IMR-90 (cell line): ENCODE measurements at regions not wholly inside any gene's neighbourhood (a gene's known extent, or its start where the extent isn't known, plus 50 kb on each side); places are given as distances from the start of the nearest gene placed in this dataset.

Experiments
- ATAC-seq: fragments of 200-7000 bp; cut with Tn5 transposase; 2 replicates; pipeline ENCODE4 v1.9.1; 2020; ENCODE audit warnings: low read depth, mild to moderate bottlenecking, moderate library complexity
- BruUV-seq: library from RNA; stranded (reverse); fragments of 400-500 nt; replicated peaks from 2 replicates; lab custom pipeline; 2021; lab: Mats Ljungman, UMichigan
- CTCF ChIA-PET: fragments of 300-600 bp; formaldehyde crosslinking; extraction: SDS; loops from one replicate; lab custom pipeline; 2021; ENCODE audit warnings: antibody characterized with exemption; lab: Yijun Ruan, JAX
- POLR2A ChIA-PET: fragments of 300-600 bp; sonication (Branson Sonifier 250); formaldehyde crosslinking; loops from one replicate; lab custom pipeline; 2022; ENCODE audit warnings: antibody characterized with exemption; ENCODE audit not compliant: unreplicated experiment; lab: Charles Lee
- DNase-seq: peaks from one replicate; pipeline ENCODE4 v3.0.0; 2013
- H2AFZ ChIP-seq: replicated peaks from 2 replicates; pipeline ENCODE3; 2013; ENCODE audit warnings: low read length, mild to moderate bottlenecking; ENCODE audit not compliant: poor library complexity
- H2AK5ac ChIP-seq: 2 replicates; pipeline ENCODE4 v1.6.1; 2013; ENCODE audit warnings: low read depth, low read length, inconsistent platforms
- H2AK9ac ChIP-seq: replicated peaks from 2 replicates; pipeline ENCODE3; 2013; ENCODE audit warnings: mild to moderate bottlenecking, low read depth, low read length, moderate library complexity; ENCODE audit not compliant: poor library complexity
- H2BK120ac ChIP-seq: 2 replicates; pipeline ENCODE4 v1.6.1; 2013; ENCODE audit warnings: low read depth, low read length, inconsistent platforms
- H2BK15ac ChIP-seq: 3 replicates; pipeline ENCODE4 v1.6.1; 2013; ENCODE audit warnings: low read depth, low read length, inconsistent platforms
- H2BK20ac ChIP-seq: 2 replicates; pipeline ENCODE4 v1.6.1; 2013; ENCODE audit warnings: low read depth, mild to moderate bottlenecking, inconsistent platforms, low read length, moderate library complexity
- H2BK5ac ChIP-seq: 2 replicates; pipeline ENCODE4 v1.6.1; 2013; ENCODE audit warnings: mild to moderate bottlenecking, low read depth, low read length, inconsistent platforms; ENCODE audit not compliant: poor library complexity, severe bottlenecking
- H3K14ac ChIP-seq: replicated peaks from 2 replicates; pipeline ENCODE4 v1.6.1; 2013; ENCODE audit warnings: low read depth, low read length, inconsistent platforms
- H3K18ac ChIP-seq: 2 replicates; pipeline ENCODE4 v1.6.1; 2013; ENCODE audit warnings: low read depth, low read length, control low read depth
- H3K23ac ChIP-seq: 2 replicates; pipeline ENCODE4 v1.6.1; 2013; ENCODE audit warnings: low read depth, low read length, inconsistent platforms
- H3K27ac ChIP-seq: 2 replicates; pipeline ENCODE4 v1.5.1; 2013; ENCODE audit warnings: mild to moderate bottlenecking, control low read depth, low read length; ENCODE audit not compliant: insufficient read depth
- H3K27me3 ChIP-seq: 2 replicates; pipeline ENCODE4 v1.6.1; 2013; ENCODE audit warnings: low read length; ENCODE audit not compliant: control insufficient read depth, insufficient read depth
- H3K36me3 ChIP-seq: 2 replicates; pipeline ENCODE4 v1.6.1; 2013; ENCODE audit warnings: low read length, mixed read lengths; ENCODE audit not compliant: control insufficient read depth, insufficient read depth
- H3K4ac ChIP-seq: 2 replicates; pipeline ENCODE4 v1.6.1; 2013; ENCODE audit warnings: low read depth, low read length, inconsistent platforms
- H3K4me1 ChIP-seq: 2 replicates; pipeline ENCODE4 v1.6.1; 2013; ENCODE audit warnings: low read length, mixed read lengths; ENCODE audit not compliant: control insufficient read depth, insufficient read depth
- H3K4me2 ChIP-seq: 2 replicates; pipeline ENCODE4 v1.6.1; 2013; ENCODE audit warnings: low read depth, mild to moderate bottlenecking, control low read depth, low read length, moderate library complexity
- H3K4me3 ChIP-seq: 2 replicates; pipeline ENCODE4 v1.5.1; 2013; ENCODE audit warnings: low read depth, mild to moderate bottlenecking, control low read depth, low read length, moderate library complexity; ENCODE audit not compliant: insufficient read depth
- H3K56ac ChIP-seq: 2 replicates; pipeline ENCODE4 v1.6.1; 2013; ENCODE audit warnings: low read length, inconsistent platforms; ENCODE audit not compliant: insufficient read depth; ENCODE audit errors: extremely low read depth
- H3K79me1 ChIP-seq, 2 experiments: 2 replicates each; pipeline ENCODE4 v1.6.1; 2013; ENCODE audit warnings: low read length in 2 of 2, inconsistent platforms in 1 of 2, low read depth in 1 of 2
- H3K9ac ChIP-seq: 2 replicates; pipeline ENCODE4 v1.6.1; 2013; ENCODE audit warnings: low read depth, low read length, control low read depth
- H3K9me1 ChIP-seq: 2 replicates; pipeline ENCODE4 v1.6.1; 2013; ENCODE audit warnings: low read length, inconsistent platforms; ENCODE audit not compliant: insufficient read depth
- H3K9me3 ChIP-seq: 2 replicates; pipeline ENCODE4 v1.6.1; 2013; ENCODE audit warnings: low read length; ENCODE audit not compliant: control insufficient read depth, insufficient read depth
- H4K20me1 ChIP-seq: 2 replicates; pipeline ENCODE4 v1.6.1; 2013; ENCODE audit warnings: low read length, inconsistent platforms; ENCODE audit not compliant: insufficient read depth
- H4K5ac ChIP-seq: 2 replicates; pipeline ENCODE4 v1.6.1; 2013; ENCODE audit warnings: mild to moderate bottlenecking, low read depth, low read length, control low read depth
- H4K8ac ChIP-seq, 2 experiments: 2 replicates each; pipeline ENCODE4 v1.6.1; 2013; ENCODE audit warnings: low read depth in 2 of 2, low read length in 2 of 2, control low read depth in 1 of 2, inconsistent platforms in 1 of 2
- H4K91ac ChIP-seq: 2 replicates; pipeline ENCODE4 v1.6.1; 2013; ENCODE audit warnings: low read depth, low read length, inconsistent platforms; ENCODE audit not compliant: insufficient read depth
- BHLHE40 ChIP-seq: fragments of 150-350 bp; IDR thresholded peaks from 2 replicates; pipeline ENCODE4 v1.6.1; 2016; ENCODE audit warnings: mild to moderate bottlenecking, low read depth, low read length
- CEBPB ChIP-seq: IDR thresholded peaks from 2 replicates; pipeline ENCODE4 v1.6.1; 2012; ENCODE audit warnings: low read depth, low read length, improper control_type of control experiment
- CHD1 ChIP-seq: IDR thresholded peaks from 2 replicates; pipeline ENCODE4 v1.6.1; 2012; ENCODE audit warnings: low read depth, low read length, improper control_type of control experiment
- CTCF ChIP-seq: conservative IDR thresholded peaks from 2 replicates; pipeline ENCODE4 v1.5.1; 2012; ENCODE audit warnings: mild to moderate bottlenecking, low read depth, low read length, improper control_type of control experiment
- FOS ChIP-seq: fragments of 150-350 bp; IDR thresholded peaks from 2 replicates; pipeline ENCODE4 v1.6.1; 2016; ENCODE audit warnings: low read depth, low read length
- MAFK ChIP-seq: IDR thresholded peaks from 2 replicates; pipeline ENCODE4 v1.6.1; 2012; ENCODE audit warnings: low read depth, low read length, improper control_type of control experiment
- MAZ ChIP-seq: IDR thresholded peaks from 2 replicates; pipeline ENCODE4 v1.6.1; 2012; ENCODE audit warnings: low read depth, mild to moderate bottlenecking, low read length, improper control_type of control experiment, moderate library complexity, borderline replicate concordance
- MXI1 ChIP-seq: IDR thresholded peaks from 2 replicates; pipeline ENCODE4 v1.6.1; 2012; ENCODE audit warnings: low read depth, mild to moderate bottlenecking, low read length, moderate library complexity, borderline replicate concordance
- NFE2L2 ChIP-seq: fragments of 150-350 bp; IDR thresholded peaks from 2 replicates; pipeline ENCODE4 v1.6.1; 2016; ENCODE audit warnings: low read depth, mild to moderate bottlenecking, low read length
- RAD21 ChIP-seq: IDR thresholded peaks from 2 replicates; pipeline ENCODE4 v1.6.1; 2012; ENCODE audit warnings: low read length, improper control_type of control experiment
- RCOR1 ChIP-seq: IDR thresholded peaks from 2 replicates; pipeline ENCODE4 v1.6.1; 2012; ENCODE audit warnings: mild to moderate bottlenecking, low read length, improper control_type of control experiment; ENCODE audit not compliant: insufficient replicate concordance
- USF2 ChIP-seq: fragments of 150-350 bp; IDR thresholded peaks from 2 replicates; pipeline ENCODE4 v1.6.1; 2017; ENCODE audit warnings: mild to moderate bottlenecking, antibody characterized with exemption, low read length, low read depth
- WGBS, 2 experiments: methylation state at CpG; one replicate each; pipeline versions ENCODE4 v1.1.5 to v1.1.7; 2013; ENCODE audit warnings: missing lambda C conversion rate in 2 of 2; ENCODE audit not compliant: insufficient read length in 1 of 2; ENCODE audit errors: extremely low coverage in 2 of 2; 5-methylcytosine and 5-hydroxymethylcytosine counted together
- dilution Hi-C: fragments of 300-500 bp; cut with HindIII; formaldehyde crosslinking; loops from one replicate; pipeline ENCODE4 v1.14.3; 2018; ENCODE audit warnings: low sequenced_read_pairs; ENCODE audit not compliant: unreplicated experiment
- in situ Hi-C: fragments of 300-500 bp; cut with MboI; formaldehyde crosslinking; loops from 3 replicates; pipeline ENCODE4 v1.14.3; 2019; ENCODE audit warnings: low sequenced_read_pairs, inconsistent platforms, mixed read lengths
- intact Hi-C: fragments of 100-400 bp; cut with micrococcal nuclease; formaldehyde crosslinking; loops from 2 replicates; pipeline ENCODE4 v1.10.0; 2022

- intact Hi-C loops (no loop called here), dilution Hi-C loops (no loop called here), in situ Hi-C loops (no loop called here)
- no peak overlapping the region for H3K56ac ChIP-seq
- no CpG with 5 or more reads among the region's 4 CpGs for WGBS, 2 experiments
- H3K4ac ChIP-seq: no peak overlapping the region
- H3K27me3 ChIP-seq: no peaks in the 10 kb centered on the region
- no peak for ATAC-seq
- no peak overlapping the region for H4K5ac ChIP-seq
- CTCF ChIA-PET: no interaction called here
- BruUV-seq: no TSS peak
- H2BK5ac ChIP-seq: no peak overlapping the region
- no peak overlapping the region for H3K23ac ChIP-seq
- H3K4me3 ChIP-seq: no peak overlapping the region
- no peaks in the 10 kb centered on the region for H3K36me3 ChIP-seq
- no peak for TF ChIP-seq BHLHE40
- TF ChIP-seq CEBPB: no peak
- no peak for TF ChIP-seq CHD1
- no peak for TF ChIP-seq RCOR1
- no peak for TF ChIP-seq MXI1
- TF ChIP-seq RAD21: no peak
- TF ChIP-seq CTCF: no peak
- TF ChIP-seq FOS: no peak
- TF ChIP-seq MAFK: no peak
- TF ChIP-seq NFE2L2: no peak
- no peak for TF ChIP-seq MAZ
- TF ChIP-seq USF2: no peak
- DNase-seq: no peak
- H2BK20ac ChIP-seq: no peak overlapping the region
- H3K9ac ChIP-seq: no peak overlapping the region
- no peak overlapping the region for H2BK15ac ChIP-seq
- no peak overlapping the region for H3K18ac ChIP-seq
- no peaks in the 10 kb centered on the region for H3K9me1 ChIP-seq
- H4K91ac ChIP-seq: no peak overlapping the region
- no peak overlapping the region for H2AFZ ChIP-seq
- no peak overlapping the region for H2AK5ac ChIP-seq
- POLR2A ChIA-PET: no interaction called here
- H4K8ac ChIP-seq: no peak overlapping the region
- no peak overlapping the region for H3K14ac ChIP-seq
- H2BK120ac ChIP-seq: no peak overlapping the region
- 0 out of 2 replicates have a peak, but pooled peaks cover 3% of the 10 kb centered on the region for H3K9me3 ChIP-seq
- H3K4me1 ChIP-seq: no peaks in the 10 kb centered on the region
- H4K20me1 ChIP-seq: no peaks in the 10 kb centered on the region
- no peak overlapping the region for H2AK9ac ChIP-seq
- H3K79me1 ChIP-seq: peaks cover 3 to 6% of the 10 kb centered on the region in 2 experiments; a peak in 2 of 4 replicates
- H3K4me2 ChIP-seq: no peak overlapping the region
- H3K27ac ChIP-seq: no peak overlapping the region
These were observed 382.7 kb downstream of the UTRN start for GRCh38 chr6:144667532-144668503.
